NAMALWA (cell line): ENCODE measurements at regions not wholly inside any gene's neighbourhood (a gene's known extent, or its start where the extent isn't known, plus 50 kb on each side); places are given as distances from the start of the nearest gene placed in this dataset.

Experiments
- DNase-seq: peaks from one replicate; pipeline ENCODE4 v3.0.0-alpha.2; 2015; ENCODE audit warnings: low spot score

GRCh38 chr1:37242501-37242900, 208.2 kb upstream of the GRIK3 start:
- no peak for DNase-seq

GRCh38 chr1:37243368-37244082, 209.2 kb upstream of the GRIK3 start:
- DNase-seq = no peak

- no peak for DNase-seq
These were observed 209.8 kb upstream of the GRIK3 start for GRCh38 chr1:37244083-37244480.

GRCh38 chr1:37244815-37245214, 210.5 kb upstream of the GRIK3 start:
- DNase-seq = no peak

GRCh38 chr1:37246631-37247030, 212.3 kb upstream of the GRIK3 start:
- no peak for DNase-seq

- DNase-seq = no peak
These were observed 216.1 kb upstream of the GRIK3 start for GRCh38 chr1:37250371-37250770.

- peak; percentile 9 for DNase-seq
These were observed 219.1 kb upstream of the ZC3H12A start for GRCh38 chr1:37255136-37255795.

GRCh38 chr1:37255868-37256267, 218.5 kb upstream of the ZC3H12A start:
- no peak for DNase-seq

GRCh38 chr1:37257646-37258045, 216.7 kb upstream of the ZC3H12A start:
- DNase-seq = no peak

GRCh38 chr1:37258068-37258467, 216.3 kb upstream of the ZC3H12A start:
- no peak for DNase-seq

GRCh38 chr1:37259019-37259418, 215.4 kb upstream of the ZC3H12A start:
- DNase-seq = no peak

- no peak for DNase-seq
These were observed 213.3 kb upstream of the ZC3H12A start for GRCh38 chr1:37261129-37261528.

- no peak for DNase-seq
These were observed 211.8 kb upstream of the ZC3H12A start for GRCh38 chr1:37262439-37263170.

- DNase-seq = no peak
These were observed 209.2 kb upstream of the ZC3H12A start for GRCh38 chr1:37265156-37265555.

- DNase-seq = no peak
These were observed 208.4 kb upstream of the ZC3H12A start for GRCh38 chr1:37265786-37266667.

- no peak for DNase-seq
These were observed 207.1 kb upstream of the ZC3H12A start for GRCh38 chr1:37267111-37267835.

GRCh38 chr1:37270639-37271038, 203.7 kb upstream of the ZC3H12A start:
- no peak for DNase-seq

GRCh38 chr1:37272626-37273025, 201.8 kb upstream of the ZC3H12A start:
- no peak for DNase-seq

- DNase-seq = no peak
These were observed 199.9 kb upstream of the ZC3H12A start for GRCh38 chr1:37274486-37274885.

- peak; percentile 22 for DNase-seq
These were observed 199.3 kb upstream of the ZC3H12A start for GRCh38 chr1:37274938-37275631.

GRCh38 chr1:37277366-37277765, 197.0 kb upstream of the ZC3H12A start:
- DNase-seq = no peak
